Astrocyte of the cerebellum (primary cell): ENCODE measurements at regions not wholly inside any gene's neighbourhood (a gene's known extent, or its start where the extent isn't known, plus 50 kb on each side); places are given as distances from the start of the nearest gene placed in this dataset.

Source experiments
- DNase-seq: peaks from one replicate; pipeline ENCODE4 v3.0.0-alpha.2; 2011; ENCODE audit warnings: low read depth
- H3K4me3 ChIP-seq: 2 replicates; pipeline ENCODE4 v1.5.1; 2011; ENCODE audit warnings: mild to moderate bottlenecking, low read depth, low read length, moderate library complexity
- in situ Hi-C: cut with HindIII; loops from 2 replicates; pipeline ENCODE4 v1.10.0; 2017; ENCODE audit warnings: low sequenced_read_pairs
- TF ChIP-seq, protein P1 (sequence below): IDR thresholded peaks from 2 replicates; pipeline ENCODE4 v1.5.1; 2012; ENCODE audit warnings: low read length, low read depth, moderate library complexity, mild to moderate bottlenecking; ENCODE audit errors: missing control alignments

- TF ChIP-seq, protein P1, sequence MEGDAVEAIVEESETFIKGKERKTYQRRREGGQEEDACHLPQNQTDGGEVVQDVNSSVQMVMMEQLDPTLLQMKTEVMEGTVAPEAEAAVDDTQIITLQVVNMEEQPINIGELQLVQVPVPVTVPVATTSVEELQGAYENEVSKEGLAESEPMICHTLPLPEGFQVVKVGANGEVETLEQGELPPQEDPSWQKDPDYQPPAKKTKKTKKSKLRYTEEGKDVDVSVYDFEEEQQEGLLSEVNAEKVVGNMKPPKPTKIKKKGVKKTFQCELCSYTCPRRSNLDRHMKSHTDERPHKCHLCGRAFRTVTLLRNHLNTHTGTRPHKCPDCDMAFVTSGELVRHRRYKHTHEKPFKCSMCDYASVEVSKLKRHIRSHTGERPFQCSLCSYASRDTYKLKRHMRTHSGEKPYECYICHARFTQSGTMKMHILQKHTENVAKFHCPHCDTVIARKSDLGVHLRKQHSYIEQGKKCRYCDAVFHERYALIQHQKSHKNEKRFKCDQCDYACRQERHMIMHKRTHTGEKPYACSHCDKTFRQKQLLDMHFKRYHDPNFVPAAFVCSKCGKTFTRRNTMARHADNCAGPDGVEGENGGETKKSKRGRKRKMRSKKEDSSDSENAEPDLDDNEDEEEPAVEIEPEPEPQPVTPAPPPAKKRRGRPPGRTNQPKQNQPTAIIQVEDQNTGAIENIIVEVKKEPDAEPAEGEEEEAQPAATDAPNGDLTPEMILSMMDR = no peak
Observed at GRCh38 chr10:44164251-44164956, 220.5 kb downstream of the CXCL12 start.

DNA sequence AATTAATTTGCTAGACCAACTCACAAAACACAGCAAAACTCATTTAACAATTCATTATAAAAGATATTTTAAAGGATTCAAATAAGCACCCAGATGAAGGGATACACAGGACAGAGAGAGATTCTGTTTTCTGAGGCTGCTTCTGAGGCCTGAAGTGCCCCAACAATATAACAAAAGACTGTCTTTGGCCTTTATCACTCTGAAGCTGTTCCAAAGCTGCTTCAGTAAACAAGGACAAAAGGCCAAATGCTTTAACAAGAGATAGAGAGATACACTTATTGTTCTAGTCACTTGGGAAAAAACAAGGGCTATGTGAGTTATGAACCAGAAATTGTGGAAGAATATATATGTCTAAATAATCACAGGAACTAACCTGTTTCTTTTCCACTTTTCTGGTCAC is 223.7 kb downstream of the CXCL12 start:
- H3K4me3 ChIP-seq = no peak overlapping the region
- TF ChIP-seq, protein P1 = no peak
- in situ Hi-C loops = no loop called here
- DNase-seq = no peak

More at GRCh38 chr10:44164251-44164956, 220.5 kb downstream of the CXCL12 start:
- in situ Hi-C loops = no loop called here
- no peak overlapping the region for H3K4me3 ChIP-seq
- DNase-seq = no peak

DNA sequence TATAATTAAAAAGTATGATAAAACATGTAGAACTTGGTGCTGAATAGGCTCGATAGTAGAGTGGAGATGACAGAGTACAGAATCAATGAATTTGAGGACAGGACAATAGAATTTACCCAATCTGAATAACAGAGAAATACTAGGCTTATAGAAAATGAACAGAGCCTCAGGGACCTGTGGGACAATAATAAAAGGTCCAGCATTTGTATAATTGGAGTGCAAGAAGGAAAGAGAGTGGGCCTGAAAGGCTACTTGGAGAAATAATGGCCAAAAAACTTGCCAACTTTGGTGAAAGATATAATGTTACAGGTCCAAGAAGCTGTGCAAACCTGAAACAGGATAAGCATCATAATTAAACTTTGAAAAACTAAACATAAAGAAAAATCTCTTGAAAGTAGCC is 227.3 kb downstream of the CXCL12 start:
- DNase-seq = no peak
- in situ Hi-C loops = no loop called here
- TF ChIP-seq, protein P1 = no peak
- H3K4me3 ChIP-seq = no peak overlapping the region

DNA sequence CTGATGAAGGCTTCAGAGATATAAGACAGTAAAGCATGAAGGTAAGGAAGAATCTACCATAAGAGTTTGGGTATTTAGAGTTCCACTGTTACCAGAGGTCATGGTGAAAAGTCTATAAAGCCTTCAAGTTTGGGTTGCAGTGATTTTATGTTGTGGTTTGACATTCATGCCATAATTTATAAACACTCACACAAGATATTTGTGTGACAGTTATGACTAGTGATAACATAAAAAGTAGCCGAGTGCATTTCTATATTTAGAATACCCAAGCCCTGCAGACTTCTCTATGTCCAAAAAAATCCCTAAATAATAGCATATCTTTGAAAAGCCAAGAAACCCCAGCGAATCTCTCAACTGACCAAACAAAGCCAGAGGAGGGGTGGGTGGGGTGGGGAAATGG is 229.9 kb downstream of the CXCL12 start:
- TF ChIP-seq, protein P1 = no peak

GRCh38 chr10:44153918-44154670 is 230.8 kb downstream of the CXCL12 start:
- no peak for DNase-seq
- in situ Hi-C loops = no loop called here
- TF ChIP-seq, protein P1 = no peak
- H3K4me3 ChIP-seq = no peak overlapping the region

More for the DNA sequence above, 229.9 kb downstream of the CXCL12 start:
- in situ Hi-C loops = no loop called here
- no peak for DNase-seq
- H3K4me3 ChIP-seq = no peak overlapping the region

GRCh38 chr10:44143556-44143955 is 241.3 kb downstream of the CXCL12 start:
- TF ChIP-seq, protein P1 = no peak
- in situ Hi-C loops = no loop called here
- no peak overlapping the region for H3K4me3 ChIP-seq
- DNase-seq = no peak
